Transverse colon (tissue), 4 donors: ENCODE measurements at regions not wholly inside any gene's neighbourhood (a gene's known extent, or its start where the extent isn't known, plus 50 kb on each side); places are given as distances from the start of the nearest gene placed in this dataset.

Experiments used
- DNase-seq: peaks from one replicate; pipeline ENCODE4 v3.0.0-alpha.2; 2019
- H3K27ac ChIP-seq, 4 donors: fragments of 200-600 bp; sonication (generic); 2 replicates each; pipeline ENCODE4 v1.5.1; 2016 to 2018; ENCODE audit warnings: inconsistent platforms in 4 of 4
- H3K27me3 ChIP-seq: fragments of 200-600 bp; sonication (generic); 2 replicates; pipeline ENCODE4 v1.5.1; 2017; ENCODE audit warnings: inconsistent platforms
- H3K36me3 ChIP-seq, 4 donors: fragments of 200-600 bp; sonication (generic); 2 replicates each; pipeline ENCODE4 v1.5.1; 2017 to 2019; ENCODE audit warnings: inconsistent platforms in 4 of 4
- H3K4me1 ChIP-seq, 4 donors: fragments of 200-600 bp; sonication (generic); 2 replicates each; pipeline ENCODE4 v1.5.1; 2017 to 2020; ENCODE audit warnings: inconsistent platforms in 4 of 4
- H3K4me3 ChIP-seq, 4 donors: fragments of 200-600 bp; sonication (generic); 1 replicate in 1 of 4; 2 replicates in 3 of 4; pipeline versions ENCODE4 v1.5.1 to v1.6.1; 2017 to 2019; ENCODE audit warnings: inconsistent platforms in 4 of 4
- H3K9me3 ChIP-seq, 2 donors: fragments of 200-600 bp; sonication (generic); 2 replicates each; pipeline ENCODE4 v1.5.1; 2017 to 2019; ENCODE audit warnings: inconsistent platforms in 2 of 2
- CTCF ChIP-seq, 5 experiments: fragments of 200-600 bp in 3 of 5; fragments of 450-650 bp in 2 of 5; sonication (generic) in 3 of 5; IDR thresholded peaks; 1 replicate in 2 of 5; 2 replicates in 3 of 5; pipeline ENCODE4 v1.5.1; 2016 to 2017; ENCODE audit warnings: antibody characterized with exemption in 5 of 5, inconsistent platforms in 3 of 5, mild to moderate bottlenecking in 2 of 5, moderate library complexity in 1 of 5
- EP300 ChIP-seq: sonication (generic); formaldehyde crosslinking; IDR thresholded peaks from one replicate; pipeline ENCODE4 v1.6.1; 2017; ENCODE audit warnings: antibody characterized with exemption, low read depth
- POLR2A ChIP-seq: fragments of 450-650 bp; IDR thresholded peaks from one replicate; pipeline ENCODE4 v1.6.1; 2016; ENCODE audit warnings: antibody characterized with exemption, mild to moderate bottlenecking, moderate library complexity
- POLR2AphosphoS5 ChIP-seq, 3 donors: sonication (generic); formaldehyde crosslinking; IDR thresholded peaks; one replicate each; pipeline ENCODE4 v1.6.1; 2016; ENCODE audit warnings: antibody characterized with exemption in 3 of 3
- WGBS, 2 donors: methylation state at CpG; one replicate each; pipeline ENCODE4 v1.1.5; 2018; ENCODE audit warnings: low coverage in 1 of 2; 5-methylcytosine and 5-hydroxymethylcytosine counted together
- in situ Hi-C, 4 donors: fragments of 200-750 bp; cut with MboI; loops; one replicate each; pipeline versions ENCODE4 v1.15.0 to v1.15.1; 2017; ENCODE audit warnings: low sequenced_read_pairs in 3 of 4, low pct_ligation_motif_present in 1 of 4, low pct_unique_long_range_greater_than_20kb in 1 of 4
- intact Hi-C: fragments of 100-400 bp; cut with DNase I; formaldehyde crosslinking; loops from one replicate; pipeline ENCODE4 v1.15.1; 2023; ENCODE audit warnings: low total_unique reads

GRCh38 chr2:217491271-217491670 lies 511.5 kb downstream of the TNS1 start:
- DNase-seq, result no peak
- Histone ChIP-seq H3K36me3 (no peaks in the 10 kb centered on the region), H3K4me1 (no peaks in the 10 kb centered on the region), H3K9me3 (no peaks in the 10 kb centered on the region), H3K27ac (no peak overlapping the region), H3K4me3 (no peak overlapping the region), H3K27me3 (no peaks in the 10 kb centered on the region)
- WGBS, 2 donors, result 40 to 53% methylated on average over 2 of the region's 2 CpGs
- in situ Hi-C loops (no loop called here), intact Hi-C loops (no loop called here)
- TF ChIP-seq EP300, result no peak
- TF ChIP-seq CTCF (IDR thresholded peaks at IDR 0.05), result no peak

- no peaks in the 10 kb centered on the region for H3K36me3 ChIP-seq
- in situ Hi-C loops (no loop called here), intact Hi-C loops (no loop called here)
- no peak overlapping the region for H3K27ac ChIP-seq
- TF ChIP-seq POLR2A (no peak), POLR2AphosphoS5 (IDR thresholded peaks at IDR 0.05) (no peak), CTCF (IDR thresholded peaks at IDR 0.05) (no peak), EP300 (no peak)
- H3K27me3 ChIP-seq, result no peaks in the 10 kb centered on the region
- no peak for DNase-seq
- no peak overlapping the region for H3K4me3 ChIP-seq
- no peaks in the 10 kb centered on the region for H3K9me3 ChIP-seq
- 60 to 72% methylated on average over 1 to 25 of the region's 25 CpGs for WGBS, 2 donors
- no peaks in the 10 kb centered on the region for H3K4me1 ChIP-seq
These were observed 513.4 kb downstream of the TNS1 start for GRCh38 chr2:217489145-217489960.

GRCh38 chr2:217484046-217484445 lies 518.7 kb downstream of the TNS1 start:
- Histone ChIP-seq H3K27me3 (no peaks in the 10 kb centered on the region), H3K27ac (no peak overlapping the region), H3K4me1 (no peaks in the 10 kb centered on the region), H3K36me3 (no peaks in the 10 kb centered on the region), H3K9me3 (no peaks in the 10 kb centered on the region), H3K4me3 (no peak overlapping the region)
- no peak for TF ChIP-seq POLR2AphosphoS5 (IDR thresholded peaks at IDR 0.05)
- no peak for TF ChIP-seq EP300
- no peak for TF ChIP-seq CTCF (IDR thresholded peaks at IDR 0.05)
- no peak for TF ChIP-seq POLR2A
- intact Hi-C loops (no loop called here), in situ Hi-C loops (no loop called here)
- DNase-seq, result no peak
- 48 to 67% methylated on average over 1 of the region's 1 CpG for WGBS, 2 donors

- Histone ChIP-seq H3K27me3 (no peaks in the 10 kb centered on the region), H3K9me3 (no peaks in the 10 kb centered on the region)
- in situ Hi-C loops, result no loop called here
These were observed 520.6 kb downstream of the TNS1 start for GRCh38 chr2:217482056-217482710.

More at GRCh38 chr2:217482056-217482710, 520.6 kb downstream of the TNS1 start:
- Histone ChIP-seq H3K27ac (no peak overlapping the region), H3K36me3 (no peaks in the 10 kb centered on the region), H3K4me1 (no peaks in the 10 kb centered on the region), H3K4me3 (no peak overlapping the region)
- 37% methylated on average over 1 of the region's 1 CpG; no CpG with 5 or more reads in 1 of the 2 donors for WGBS, 2 donors
- no peak for TF ChIP-seq CTCF (IDR thresholded peaks at IDR 0.05)
- TF ChIP-seq EP300, result no peak
- TF ChIP-seq POLR2A, result no peak
- TF ChIP-seq POLR2AphosphoS5 (IDR thresholded peaks at IDR 0.05), result no peak
- DNase-seq, result no peak
- intact Hi-C loops, result no loop called here
